ENCODE measurements at regions not wholly inside any gene's neighbourhood (a gene's known extent, or its start where the extent isn't known, plus 50 kb on each side); places are given as distances from the start of the nearest gene placed in this dataset.

GRCh38 chr9:134258332-134258731, 67.9 kb upstream of the RXRA start:
- no peak for TF ChIP-seq CTCF (IDR thresholded peaks at IDR 0.05; ENCODE audit: borderline replicate concordance, insufficient read depth, low read depth, low read length)
- no peak overlapping the region for H3K4me3 ChIP-seq (ENCODE audit: low read depth, low read length)

DNA sequence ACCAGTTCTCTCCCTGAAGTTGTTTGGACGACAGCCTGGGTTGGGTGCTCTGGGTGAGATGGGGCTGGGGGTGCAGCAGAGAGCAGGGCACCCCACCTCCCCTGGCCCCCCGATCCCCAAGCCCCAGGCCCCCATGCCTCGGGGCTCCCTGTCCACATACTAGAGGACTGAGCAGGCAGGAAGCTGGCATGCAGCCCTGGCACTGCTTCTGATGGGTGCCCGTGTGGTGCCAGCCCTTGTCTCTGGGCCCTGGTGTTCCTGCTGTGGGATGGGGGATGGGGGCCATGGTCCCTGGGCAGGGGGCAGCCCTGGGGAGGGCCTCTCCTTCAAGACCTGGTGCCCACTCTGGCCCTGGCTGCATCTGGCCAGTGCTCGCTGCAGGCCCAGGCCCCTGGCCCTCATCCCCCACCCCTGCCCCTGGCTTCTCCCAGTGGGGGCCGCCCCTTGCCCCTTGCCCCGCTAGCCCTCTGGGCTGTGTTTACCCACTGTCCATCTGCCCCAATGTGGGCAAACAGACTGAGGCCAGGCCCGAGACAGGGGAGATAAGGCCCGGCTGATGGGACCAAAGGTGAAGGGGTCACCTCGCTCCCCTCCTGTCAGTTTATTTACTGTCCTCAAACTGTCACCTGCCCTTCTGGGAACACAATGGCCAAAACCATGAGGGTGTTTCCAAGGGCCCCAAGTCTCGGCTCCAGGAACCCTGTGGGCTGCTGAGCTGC, 67.3 kb upstream of the RXRA start:
- no peak overlapping the region for H3K4me3 ChIP-seq (ENCODE audit: low read depth, low read length)
- no peak for TF ChIP-seq CTCF (IDR thresholded peaks at IDR 0.05; ENCODE audit: borderline replicate concordance, insufficient read depth, low read depth, low read length)

DNA sequence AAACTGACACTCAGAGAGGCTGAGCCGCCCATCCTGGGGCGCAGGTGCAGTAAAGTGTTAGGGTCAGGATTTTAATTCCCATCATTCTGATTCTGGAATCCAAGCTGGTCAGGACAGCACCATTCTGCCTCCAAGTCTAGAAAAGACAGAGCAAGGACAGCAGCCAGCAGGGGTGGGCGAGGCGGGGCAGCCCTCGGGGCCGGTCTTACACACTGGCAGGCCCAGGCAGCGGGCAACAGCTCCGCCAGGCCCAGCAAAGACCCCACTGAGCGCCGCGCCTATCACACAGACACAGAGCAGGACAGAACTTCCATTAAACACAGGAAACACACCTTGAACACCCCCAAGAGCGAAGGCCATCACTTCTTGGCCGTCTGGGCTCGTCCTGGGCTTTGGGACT, 66.5 kb upstream of the RXRA start:
- no peak overlapping the region for H3K4me3 ChIP-seq (ENCODE audit: low read depth, low read length)
- no peak for TF ChIP-seq CTCF (IDR thresholded peaks at IDR 0.05; ENCODE audit: borderline replicate concordance, insufficient read depth, low read depth, low read length)

DNA sequence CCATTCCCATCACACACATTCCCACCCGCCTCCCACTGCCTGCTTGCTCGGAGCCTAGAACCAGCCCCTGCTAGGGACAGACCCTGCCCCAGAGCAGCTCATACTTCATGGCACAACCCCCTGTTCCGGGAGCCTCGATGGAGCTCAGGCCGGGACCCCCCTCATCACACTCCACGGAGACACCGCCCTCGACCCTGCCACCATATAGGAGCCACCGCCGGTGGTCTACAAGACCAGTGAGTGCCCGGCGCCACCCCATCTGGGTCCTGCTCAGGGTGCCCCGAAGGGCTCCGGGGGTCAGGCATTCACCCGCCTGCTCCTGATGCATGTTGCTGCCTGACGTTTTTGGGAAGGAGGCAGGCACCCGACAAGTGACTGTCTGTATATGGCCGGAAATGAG, 65.5 kb upstream of the RXRA start:
- TF ChIP-seq CTCF (IDR thresholded peaks at IDR 0.05; ENCODE audit: borderline replicate concordance, insufficient read depth, low read depth, low read length): no peak
- no peak overlapping the region for H3K4me3 ChIP-seq (ENCODE audit: low read depth, low read length)

DNA sequence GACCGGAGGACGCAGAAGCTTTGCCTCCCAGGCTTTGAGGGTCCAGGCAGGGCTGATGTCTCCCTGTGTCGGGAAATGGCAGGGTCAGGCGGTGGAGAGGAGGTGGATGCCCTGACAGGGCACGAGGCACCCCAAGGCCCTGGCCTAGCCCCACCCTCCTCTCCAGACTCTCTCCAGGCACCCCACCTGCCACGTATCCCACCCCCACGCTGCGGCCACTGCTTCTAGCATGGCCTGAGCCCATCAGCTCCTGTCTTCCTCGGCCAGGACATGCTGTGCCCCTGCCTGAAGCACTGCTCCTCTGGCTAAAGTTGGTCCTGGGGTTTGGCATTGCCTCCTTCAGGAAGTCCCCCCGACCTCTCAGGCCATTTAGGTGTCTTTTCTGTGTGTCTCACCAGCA, 64.2 kb upstream of the RXRA start:
- H3K4me3 ChIP-seq (ENCODE audit: low read depth, low read length): no peak overlapping the region
- no peak for TF ChIP-seq CTCF (IDR thresholded peaks at IDR 0.05; ENCODE audit: borderline replicate concordance, insufficient read depth, low read depth, low read length)

GRCh38 chr9:134263596-134263995, 62.7 kb upstream of the RXRA start:
- H3K4me3 ChIP-seq (ENCODE audit: low read depth, low read length): no peak overlapping the region
- TF ChIP-seq CTCF (IDR thresholded peaks at IDR 0.05; ENCODE audit: borderline replicate concordance, insufficient read depth, low read depth, low read length): no peak

DNA sequence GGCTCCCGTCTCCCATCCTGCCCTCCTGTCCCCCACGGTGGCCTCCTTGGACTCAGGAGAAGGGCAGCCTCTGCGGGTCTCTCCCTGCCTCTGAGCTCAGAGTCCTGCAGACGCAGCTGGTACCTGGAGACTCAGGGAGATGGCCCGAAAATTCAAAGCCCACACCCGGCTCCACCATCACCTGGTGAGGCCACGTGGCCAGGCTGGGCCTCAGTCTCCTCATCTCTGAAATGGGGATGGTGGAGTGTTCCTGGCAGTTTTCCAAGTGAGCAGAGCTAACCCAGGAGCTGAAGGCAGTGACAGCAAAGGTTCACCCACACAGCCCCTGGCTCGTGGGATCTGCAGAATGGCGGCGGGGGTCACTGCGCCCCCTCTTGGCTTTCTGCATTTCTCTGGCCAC, 62.1 kb upstream of the RXRA start:
- TF ChIP-seq CTCF (IDR thresholded peaks at IDR 0.05; ENCODE audit: borderline replicate concordance, insufficient read depth, low read depth, low read length): no peak
- H3K4me3 ChIP-seq (ENCODE audit: low read depth, low read length): no peak overlapping the region
